IPS-20b (cell line): ENCODE measurements at regions not wholly inside any gene's neighbourhood (a gene's known extent, or its start where the extent isn't known, plus 50 kb on each side); places are given as distances from the start of the nearest gene placed in this dataset.
"Not testable (repeated sequence)": the region's sequence is repeated elsewhere in the genome, so short reads cannot be mapped to it uniquely, and the experiment has no call there.

Experiments
- H3K27ac ChIP-seq: one replicate; pipeline ENCODE4 v1.5.1; 2013; ENCODE audit warnings: low read length
- H3K27me3 ChIP-seq: 2 replicates; pipeline ENCODE4 v1.6.1; 2013; ENCODE audit warnings: mild to moderate bottlenecking, low read length, inconsistent platforms; ENCODE audit not compliant: insufficient read depth
- H3K36me3 ChIP-seq: 2 replicates; pipeline ENCODE4 v1.6.1; 2013; ENCODE audit warnings: low read depth, mild to moderate bottlenecking, inconsistent platforms, low read length, moderate library complexity; ENCODE audit not compliant: insufficient read depth
- H3K4me1 ChIP-seq: 2 replicates; pipeline ENCODE4 v1.6.1; 2013; ENCODE audit warnings: mild to moderate bottlenecking, control low read depth, inconsistent platforms, low read length, moderate library complexity; ENCODE audit not compliant: insufficient read depth
- H3K4me3 ChIP-seq: 2 replicates; pipeline ENCODE4 v1.5.1; 2013; ENCODE audit warnings: mild to moderate bottlenecking, low read length, inconsistent platforms
- H3K9ac ChIP-seq: 2 replicates; pipeline ENCODE4 v1.6.1; 2013; ENCODE audit warnings: low read depth, mild to moderate bottlenecking, inconsistent platforms, low read length, moderate library complexity
- H3K9me3 ChIP-seq: 2 replicates; pipeline ENCODE4 v1.6.1; 2013; ENCODE audit warnings: mild to moderate bottlenecking, low read depth, low read length, inconsistent platforms; ENCODE audit not compliant: insufficient read depth

DNA sequence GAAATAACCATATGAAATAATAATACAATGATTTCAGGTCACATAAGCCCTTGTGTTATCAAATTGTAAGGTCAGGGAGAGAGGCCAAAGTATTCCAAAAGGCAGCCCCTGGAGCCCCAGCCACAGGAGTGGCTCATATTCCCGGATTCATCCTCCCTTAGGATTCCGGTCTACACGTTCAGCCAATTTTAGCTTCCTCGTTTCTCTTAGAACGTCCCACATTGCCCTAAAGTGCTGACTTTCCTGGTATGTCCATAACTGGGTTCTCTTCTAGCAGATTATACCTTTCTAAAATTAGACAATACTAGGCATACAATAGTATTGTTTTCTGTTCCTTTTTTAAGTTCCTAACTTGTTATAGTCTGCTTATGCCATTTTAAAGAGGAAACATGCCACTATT, 192.7 kb upstream of the NOX3 start:
- Histone ChIP-seq H3K9ac (no peak overlapping the region), H3K4me1 (no peaks in the 10 kb centered on the region; the same call in 1 of the 2 replicates), H3K4me3 (no peak overlapping the region), H3K36me3 (no peaks in the 10 kb centered on the region), H3K27me3 (no peaks in the 10 kb centered on the region), H3K27ac (no peak overlapping the region), H3K9me3 (no peaks in the 10 kb centered on the region)

GRCh38 chr6:155647354-155647753, 191.7 kb upstream of the NOX3 start:
- Histone ChIP-seq H3K27ac (no peak overlapping the region), H3K4me3 (no peak overlapping the region), H3K27me3 (no peaks in the 10 kb centered on the region), H3K36me3 (no peaks in the 10 kb centered on the region), H3K4me1 (no peaks in the 10 kb centered on the region; the same call in 1 of the 2 replicates), H3K9ac (no peak overlapping the region), H3K9me3 (no peaks in the 10 kb centered on the region)

DNA sequence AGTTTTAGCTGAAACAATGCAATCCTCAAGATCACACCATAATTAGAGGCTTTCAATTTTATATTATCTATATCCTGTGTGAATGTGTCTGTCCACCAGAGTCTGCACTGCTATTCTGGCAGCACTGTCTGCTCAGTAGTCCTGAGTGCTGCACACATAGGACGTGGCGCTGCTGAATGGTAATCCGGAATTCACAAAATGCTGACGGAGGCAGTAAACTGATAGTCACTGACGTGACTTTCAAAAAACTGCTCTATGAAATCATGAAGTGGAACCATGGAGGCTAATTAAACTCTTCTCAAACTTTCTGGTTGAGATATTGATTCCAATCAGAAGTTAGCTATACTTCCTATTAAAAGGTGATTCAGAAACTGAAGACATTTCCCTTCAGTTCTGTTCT, 190.8 kb upstream of the NOX3 start:
- H3K9me3 ChIP-seq = no peaks in the 10 kb centered on the region
- no peak overlapping the region for H3K9ac ChIP-seq
- H3K4me3 ChIP-seq = no peak overlapping the region

DNA sequence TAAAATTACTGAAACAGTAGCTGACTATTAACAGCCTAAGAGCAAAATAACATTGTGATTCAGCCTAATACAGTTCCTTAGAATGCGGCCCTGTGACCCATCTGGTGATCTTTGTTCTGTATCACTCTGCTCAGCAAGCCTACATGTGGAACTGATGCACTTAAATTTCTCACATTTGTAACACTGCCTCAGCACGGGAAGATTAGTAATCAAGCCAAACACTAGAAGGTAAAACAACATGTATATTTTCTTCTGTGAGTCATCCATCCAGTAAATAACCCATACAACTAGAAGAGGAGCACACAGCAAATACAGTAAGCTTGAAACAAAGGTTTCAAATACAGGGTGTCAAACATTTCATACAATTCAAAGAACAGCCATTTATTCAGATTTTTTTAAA, 189.7 kb upstream of the NOX3 start:
- H3K4me3 ChIP-seq = no peak overlapping the region
- no peaks in the 10 kb centered on the region for H3K27me3 ChIP-seq
- no peak overlapping the region for H3K27ac ChIP-seq
- no peaks in the 10 kb centered on the region for H3K36me3 ChIP-seq
- peaks cover 3% of the 10 kb centered on the region; the same call in 1 of the 2 replicates for H3K9me3 ChIP-seq
- no peak overlapping the region for H3K9ac ChIP-seq
- H3K4me1 ChIP-seq = no peaks in the 10 kb centered on the region; the same call in 1 of the 2 replicates

More for the DNA sequence above, 190.8 kb upstream of the NOX3 start:
- Histone ChIP-seq H3K36me3 (no peaks in the 10 kb centered on the region), H3K27ac (no peak overlapping the region), H3K27me3 (no peaks in the 10 kb centered on the region), H3K4me1 (no peaks in the 10 kb centered on the region; the same call in 1 of the 2 replicates)

DNA sequence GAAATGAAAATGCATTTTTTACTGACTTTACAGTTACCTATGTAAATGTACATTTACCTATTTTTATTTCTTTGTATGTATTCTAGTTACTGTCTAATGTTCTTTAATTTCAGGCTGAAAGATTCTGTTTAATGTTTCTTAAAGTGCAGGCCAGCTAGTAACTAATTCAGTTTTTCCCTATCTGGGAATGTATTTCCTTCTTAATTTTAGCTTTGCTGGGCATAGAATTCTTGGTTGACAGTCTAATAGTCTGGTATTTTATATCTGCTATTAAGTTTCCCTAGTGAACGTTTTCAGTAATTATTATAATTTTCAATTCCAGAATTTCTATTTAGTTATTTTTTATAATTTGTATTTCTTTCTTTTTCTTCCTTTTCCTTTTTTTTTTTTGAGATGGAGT, 186.0 kb upstream of the NOX3 start:
- Histone ChIP-seq H3K36me3 (no peaks in the 10 kb centered on the region), H3K9me3 (peaks cover 3% of the 10 kb centered on the region; the same call in 1 of the 2 replicates), H3K9ac (no peak overlapping the region), H3K27ac (no peak overlapping the region), H3K4me3 (no peak overlapping the region), H3K4me1 (no peaks in the 10 kb centered on the region; the same call in 1 of the 2 replicates), H3K27me3 (no peaks in the 10 kb centered on the region)

GRCh38 chr6:155638200-155638599, 182.6 kb upstream of the NOX3 start:
- Histone ChIP-seq H3K9me3 (peaks cover 3% of the 10 kb centered on the region; the same call in 1 of the 2 replicates), H3K4me1 (no peaks in the 10 kb centered on the region; the same call in 1 of the 2 replicates), H3K27ac (no peak overlapping the region), H3K36me3 (no peaks in the 10 kb centered on the region), H3K4me3 (no peak overlapping the region), H3K27me3 (peaks cover 6% of the 10 kb centered on the region; the same call in 1 of the 2 replicates), H3K9ac (no peak overlapping the region)

- Histone ChIP-seq H3K36me3 (no peaks in the 10 kb centered on the region), H3K4me1 (no peaks in the 10 kb centered on the region; the same call in 1 of the 2 replicates), H3K4me3 (no peak overlapping the region), H3K27me3 (peaks cover 6% of the 10 kb centered on the region; the same call in 1 of the 2 replicates), H3K9me3 (no peaks in the 10 kb centered on the region), H3K9ac (no peak overlapping the region), H3K27ac (no peak overlapping the region)
These were observed 179.8 kb upstream of the NOX3 start for GRCh38 chr6:155635416-155635815.

- no peaks in the 10 kb centered on the region for H3K9me3 ChIP-seq
- H3K27me3 ChIP-seq = peaks cover 6% of the 10 kb centered on the region; the same call in 1 of the 2 replicates
- H3K36me3 ChIP-seq = no peaks in the 10 kb centered on the region
- H3K4me3 ChIP-seq = no peak overlapping the region
- no peak overlapping the region for H3K27ac ChIP-seq
- H3K9ac ChIP-seq = no peak overlapping the region
- H3K4me1 ChIP-seq = no peaks in the 10 kb centered on the region; the same call in 1 of the 2 replicates
These were observed 174.4 kb upstream of the NOX3 start for GRCh38 chr6:155630085-155630484.

GRCh38 chr6:155629652-155630051, 174.0 kb upstream of the NOX3 start:
- H3K9ac ChIP-seq = no peak overlapping the region
- no peaks in the 10 kb centered on the region for H3K36me3 ChIP-seq
- H3K27ac ChIP-seq = no peak overlapping the region
- no peaks in the 10 kb centered on the region; the same call in 1 of the 2 replicates for H3K4me1 ChIP-seq
- peaks cover 6% of the 10 kb centered on the region; the same call in 1 of the 2 replicates for H3K27me3 ChIP-seq
- no peak overlapping the region for H3K4me3 ChIP-seq
- H3K9me3 ChIP-seq = no peaks in the 10 kb centered on the region

DNA sequence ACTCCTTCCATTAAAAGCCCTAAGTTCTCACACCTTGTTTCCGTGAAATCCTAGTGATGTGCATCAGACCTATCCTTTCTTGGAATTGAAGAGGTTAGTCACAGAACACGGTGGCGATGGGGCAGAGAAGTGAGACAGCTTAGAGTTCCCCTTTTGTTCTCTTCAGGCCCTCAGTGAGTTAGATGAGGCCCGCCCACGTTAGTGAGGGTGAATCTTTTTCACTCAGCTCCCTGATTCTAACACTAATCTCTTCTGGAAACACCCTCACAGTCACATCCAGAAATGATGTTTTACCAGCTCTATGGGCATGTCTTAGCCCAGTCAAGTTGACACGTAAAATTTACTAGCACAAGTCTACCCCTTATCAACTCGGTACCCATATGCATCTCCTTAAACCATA, 172.7 kb upstream of the NOX3 start:
- no peak overlapping the region for H3K9ac ChIP-seq
- H3K36me3 ChIP-seq = no peaks in the 10 kb centered on the region
- no peak overlapping the region for H3K4me3 ChIP-seq
- H3K9me3 ChIP-seq = no peaks in the 10 kb centered on the region
- H3K27ac ChIP-seq = no peak overlapping the region
- peaks cover 11% of the 10 kb centered on the region for H3K4me1 ChIP-seq
- no peaks in the 10 kb centered on the region for H3K27me3 ChIP-seq

GRCh38 chr6:155627722-155628212, 172.1 kb upstream of the NOX3 start:
- not testable (repeated sequence) for H3K27ac ChIP-seq, H3K36me3 ChIP-seq, H3K9me3 ChIP-seq, H3K27me3 ChIP-seq, H3K9ac ChIP-seq, H3K4me3 ChIP-seq
- peaks cover 15% of the 10 kb centered on the region for H3K4me1 ChIP-seq

DNA sequence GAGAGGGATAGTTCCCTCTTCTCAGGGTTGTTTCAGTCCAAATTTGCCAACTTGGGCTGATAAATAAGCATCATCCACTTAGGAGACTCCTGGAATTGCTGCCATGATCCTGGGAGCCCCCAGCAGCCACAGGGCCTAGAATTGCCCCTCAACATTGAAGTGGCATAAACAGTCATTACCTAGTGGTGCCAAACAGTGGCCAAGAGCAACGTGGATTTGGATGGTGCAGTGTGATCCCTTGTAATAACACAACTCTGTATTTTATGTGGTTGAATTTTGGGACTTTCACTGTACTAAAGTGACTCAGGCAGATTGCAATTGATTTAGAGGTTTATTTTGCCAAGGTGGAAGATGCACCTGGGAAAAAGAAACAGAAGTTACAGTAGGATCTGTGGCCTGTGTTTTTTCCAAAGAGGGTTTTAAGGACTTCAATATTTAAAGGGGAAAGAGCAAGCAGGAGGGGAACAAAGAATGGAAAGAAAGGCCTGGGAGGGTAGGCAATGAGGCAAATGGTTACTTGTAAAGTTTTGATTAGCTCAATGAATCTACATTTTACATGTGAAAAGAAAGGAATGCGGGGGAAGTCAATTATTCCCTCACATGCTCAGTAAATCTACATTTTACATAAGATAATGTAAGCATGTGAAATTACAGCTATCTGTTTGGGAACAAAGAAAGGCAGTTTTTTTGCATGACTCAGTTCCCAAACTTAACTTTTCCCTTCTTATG, 168.0 kb upstream of the NOX3 start:
- H3K4me1 ChIP-seq = peaks cover 23% of the 10 kb centered on the region
- H3K27me3 ChIP-seq = no peaks in the 10 kb centered on the region
- peak overlapping the region; percentile 77 for H3K27ac ChIP-seq
- H3K9me3 ChIP-seq = no peaks in the 10 kb centered on the region
- no peaks in the 10 kb centered on the region for H3K36me3 ChIP-seq
- peak overlapping the region; percentile 75 for H3K9ac ChIP-seq
- H3K4me3 ChIP-seq = peak overlapping the region; percentile 23; the same call in 1 of the 2 replicates
